Naive thymus-derived CD4-positive, alpha-beta T cell (primary cell): ENCODE measurements at regions not wholly inside any gene's neighbourhood (a gene's known extent, or its start where the extent isn't known, plus 50 kb on each side); places are given as distances from the start of the nearest gene placed in this dataset.

Experiments used
- ATAC-seq: fragments of 150-1000 bp; cut with Tn5 transposase; 2 replicates; pipeline ENCODE4 v1.10.0; 2021; ENCODE audit warnings: mild to moderate bottlenecking, moderate library complexity
- CTCF ChIA-PET: fragments of 350-600 bp; sonication (Branson Sonifier 250); formaldehyde crosslinking; loops from one replicate; lab custom pipeline; 2021; ENCODE audit warnings: antibody characterized with exemption; lab: Charles Lee
- POLR2A ChIA-PET: fragments of 350-600 bp; sonication (Branson Sonifier 250); formaldehyde crosslinking; loops from one replicate; lab custom pipeline; 2021; ENCODE audit warnings: antibody characterized with exemption, inconsistent platforms; lab: Charles Lee
- DNase-seq, 9 donors: peaks; one replicate each; pipeline versions ENCODE4 v3.0.0 to v3.0.0-alpha.2; 2020 to 2022; ENCODE audit warnings: mixed read lengths in 1 of 9
- H3K27ac ChIP-seq: one replicate; pipeline ENCODE4 v1.7.0; 2013; ENCODE audit warnings: mild to moderate bottlenecking, low read depth, low read length, moderate library complexity
- H3K27me3 ChIP-seq, 2 donors: one replicate each; pipeline ENCODE4 v1.7.0; 2013; ENCODE audit warnings: low read length in 2 of 2, mild to moderate bottlenecking in 2 of 2, moderate library complexity in 2 of 2; ENCODE audit not compliant: control insufficient read depth in 2 of 2, insufficient read depth in 2 of 2
- H3K36me3 ChIP-seq, 3 experiments: 1 replicate in 2 of 3; 2 replicates in 1 of 3; pipeline ENCODE4 v1.7.0; 2013; ENCODE audit warnings: low read length in 3 of 3, mild to moderate bottlenecking in 3 of 3, moderate library complexity in 1 of 3; ENCODE audit not compliant: insufficient read depth in 3 of 3, control insufficient read depth in 2 of 3
- H3K4me1 ChIP-seq, 2 donors: one replicate each; pipeline ENCODE4 v1.7.0; 2013; ENCODE audit warnings: low read length in 2 of 2, mild to moderate bottlenecking in 2 of 2, moderate library complexity in 1 of 2; ENCODE audit not compliant: control insufficient read depth in 2 of 2, insufficient read depth in 2 of 2
- H3K4me3 ChIP-seq: 2 replicates; pipeline ENCODE4 v1.7.0; 2013; ENCODE audit warnings: mild to moderate bottlenecking, low read length
- H3K9me3 ChIP-seq, 3 experiments: 1 replicate in 2 of 3; 2 replicates in 1 of 3; pipeline ENCODE4 v1.7.0; 2013; ENCODE audit warnings: low read length in 3 of 3; ENCODE audit not compliant: control insufficient read depth in 2 of 3
- H3K27ac Mint-ChIP-seq, 9 donors: one replicate each; pipeline ENCODE4 v1.8.0; 2020 to 2022; ENCODE audit warnings: mixed read lengths in 9 of 9, mild to moderate bottlenecking in 8 of 9, moderate library complexity in 5 of 9, inconsistent platforms in 2 of 9
- H3K27me3 Mint-ChIP-seq, 5 donors: one replicate each; pipeline ENCODE4 v1.8.0; 2021 to 2022; ENCODE audit warnings: mixed read lengths in 5 of 5, mild to moderate bottlenecking in 1 of 5
- H3K36me3 Mint-ChIP-seq, 5 donors: one replicate each; pipeline ENCODE4 v1.8.0; 2020 to 2022; ENCODE audit warnings: mixed read lengths in 5 of 5, mild to moderate bottlenecking in 3 of 5, inconsistent platforms in 1 of 5
- H3K4me1 Mint-ChIP-seq, 7 donors: one replicate each; pipeline ENCODE4 v1.8.0; 2020 to 2022; ENCODE audit warnings: mixed read lengths in 7 of 7, mild to moderate bottlenecking in 3 of 7, inconsistent platforms in 1 of 7
- H3K4me3 Mint-ChIP-seq, 10 donors: one replicate each; pipeline ENCODE4 v1.8.0; 2020 to 2022; ENCODE audit warnings: mild to moderate bottlenecking in 10 of 10, mixed read lengths in 10 of 10, moderate library complexity in 6 of 10, inconsistent platforms in 2 of 10
- H3K9me3 Mint-ChIP-seq, 11 donors: one replicate each; pipeline ENCODE4 v1.8.0; 2020 to 2022; ENCODE audit warnings: mixed read lengths in 11 of 11, mild to moderate bottlenecking in 4 of 11, inconsistent platforms in 1 of 11, moderate library complexity in 1 of 11
- intact Hi-C, 2 donors: fragments of 100-400 bp; cut with micrococcal nuclease; formaldehyde crosslinking; loops; one replicate each; pipeline ENCODE4 v1.15.1; 2023

DNA sequence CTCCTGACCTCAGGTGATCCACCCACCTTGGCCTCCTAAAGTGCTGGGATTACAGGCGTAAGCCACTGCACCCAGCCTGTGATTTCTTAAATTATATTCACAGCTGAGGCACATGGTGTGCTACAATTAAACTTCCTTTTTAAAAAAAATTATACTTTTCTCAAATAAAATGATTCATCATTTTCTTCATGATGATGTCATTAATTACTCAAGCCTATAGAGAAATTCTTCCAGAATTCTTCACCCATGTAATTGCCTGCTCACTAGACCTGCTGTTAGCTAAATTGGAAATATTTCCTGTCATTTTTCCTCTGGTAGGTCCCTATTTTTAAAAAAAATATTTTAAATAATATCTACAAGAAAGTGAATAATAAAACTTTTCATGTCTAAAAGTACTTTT, 440.0 kb upstream of the ANO3 start:
- no peak overlapping the region for H3K4me3 ChIP-seq
- no peaks in the 10 kb centered on the region for H3K36me3 Mint-ChIP-seq
- H3K27me3 ChIP-seq: no peaks in the 10 kb centered on the region
- ChIA-PET CTCF (no interaction called here), POLR2A (no interaction called here)
- H3K9me3 Mint-ChIP-seq: peaks cover 0 to 14% (median 0%) of the 10 kb centered on the region in 11 donors
- intact Hi-C loops: no loop called here
- no peaks in the 10 kb centered on the region for H3K4me1 Mint-ChIP-seq
- H3K9me3 ChIP-seq: no peaks in the 10 kb centered on the region
- no peak overlapping the region for H3K27ac Mint-ChIP-seq
- no peak overlapping the region for H3K4me3 Mint-ChIP-seq
- H3K4me1 ChIP-seq: no peaks in the 10 kb centered on the region
- ATAC-seq: no peak
- H3K27me3 Mint-ChIP-seq: no peaks in the 10 kb centered on the region
- H3K27ac ChIP-seq: no peak overlapping the region
- no peaks in the 10 kb centered on the region for H3K36me3 ChIP-seq
- DNase-seq: no peak

DNA sequence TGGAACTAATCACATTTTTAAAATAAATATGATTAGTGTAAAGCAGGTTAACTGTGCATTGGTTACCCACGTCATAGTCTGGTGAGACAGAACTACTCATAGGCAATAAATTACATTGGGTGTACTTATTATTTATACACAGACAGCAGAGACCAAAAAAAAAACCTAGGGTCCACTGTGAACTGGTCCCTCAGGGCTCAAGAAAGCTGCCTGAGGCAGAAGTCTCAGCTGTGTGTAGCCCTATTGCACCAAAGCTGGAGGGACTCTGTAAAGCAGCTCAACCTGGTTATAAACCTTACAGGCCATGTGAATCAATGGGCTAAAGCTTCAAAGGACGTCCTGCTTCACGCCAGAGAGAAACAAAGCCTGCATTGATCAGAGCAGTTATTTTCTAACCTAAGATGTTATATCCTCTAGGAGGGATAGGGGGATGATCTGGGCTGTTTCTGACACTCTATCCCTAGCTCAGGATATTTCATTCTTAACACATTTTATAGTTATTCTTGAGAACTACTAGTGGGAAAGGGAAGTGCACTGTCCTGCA, 432.2 kb upstream of the ANO3 start:
- Mint-ChIP-seq H3K9me3 (peaks cover 0 to 5% (median 2%) of the 10 kb centered on the region in 11 donors), H3K4me3 (no peak overlapping the region), H3K27ac (no peak overlapping the region), H3K4me1 (no peaks in the 10 kb centered on the region), H3K27me3 (no peaks in the 10 kb centered on the region), H3K36me3 (no peaks in the 10 kb centered on the region)
- no peak for DNase-seq
- Histone ChIP-seq H3K4me1 (no peaks in the 10 kb centered on the region), H3K4me3 (no peak overlapping the region), H3K27ac (no peak overlapping the region), H3K9me3 (no peaks in the 10 kb centered on the region), H3K36me3 (no peaks in the 10 kb centered on the region), H3K27me3 (no peaks in the 10 kb centered on the region)
- CTCF ChIA-PET: no interaction called here
- no peak for ATAC-seq
- intact Hi-C loops: no loop called here
- POLR2A ChIA-PET: no interaction called here

DNA sequence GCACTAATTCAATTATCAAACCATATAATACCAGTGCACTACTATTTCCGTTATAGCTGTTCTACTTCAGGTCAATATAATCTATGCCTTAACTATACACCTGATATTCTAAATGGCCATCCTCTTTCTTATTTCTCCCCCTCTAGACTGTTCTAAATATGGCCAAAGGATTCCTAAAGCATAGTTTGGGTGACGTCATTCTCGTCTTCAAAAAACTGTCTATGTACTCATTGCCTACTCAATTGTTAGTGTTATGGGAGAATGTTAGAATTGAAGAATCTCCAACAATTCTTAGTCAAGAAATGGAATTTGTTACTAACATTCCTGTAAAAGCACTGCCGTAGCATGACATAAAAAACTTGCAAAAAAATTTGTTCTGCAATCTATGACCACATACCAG, 431.1 kb upstream of the ANO3 start:
- Histone ChIP-seq H3K4me3 (no peak overlapping the region), H3K27me3 (no peaks in the 10 kb centered on the region), H3K9me3 (no peaks in the 10 kb centered on the region), H3K27ac (no peak overlapping the region), H3K4me1 (no peaks in the 10 kb centered on the region), H3K36me3 (no peaks in the 10 kb centered on the region)
- Mint-ChIP-seq H3K36me3 (no peaks in the 10 kb centered on the region), H3K4me1 (no peaks in the 10 kb centered on the region), H3K27me3 (no peaks in the 10 kb centered on the region), H3K9me3 (peaks cover 0 to 10% (median 4%) of the 10 kb centered on the region in 11 donors), H3K27ac (no peak overlapping the region), H3K4me3 (no peak overlapping the region)
- no peak for ATAC-seq
- intact Hi-C loops: no loop called here
- POLR2A ChIA-PET: no interaction called here
- DNase-seq: no peak
- CTCF ChIA-PET: no interaction called here

DNA sequence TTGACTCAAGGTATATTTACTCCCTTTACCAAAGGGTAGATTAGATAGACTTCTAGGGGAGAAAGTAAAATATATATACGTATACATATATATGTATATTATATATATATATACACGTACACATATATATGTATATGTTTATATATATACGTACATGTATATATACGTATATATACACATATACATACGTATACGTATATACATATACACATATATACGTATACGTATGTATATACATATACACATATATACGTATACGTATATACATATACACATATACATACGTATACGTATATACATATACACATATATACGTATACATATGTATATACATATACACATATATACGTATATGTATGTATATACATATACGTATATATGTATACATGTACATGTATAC, 430.5 kb upstream of the ANO3 start:
- no peak for ATAC-seq

DNA sequence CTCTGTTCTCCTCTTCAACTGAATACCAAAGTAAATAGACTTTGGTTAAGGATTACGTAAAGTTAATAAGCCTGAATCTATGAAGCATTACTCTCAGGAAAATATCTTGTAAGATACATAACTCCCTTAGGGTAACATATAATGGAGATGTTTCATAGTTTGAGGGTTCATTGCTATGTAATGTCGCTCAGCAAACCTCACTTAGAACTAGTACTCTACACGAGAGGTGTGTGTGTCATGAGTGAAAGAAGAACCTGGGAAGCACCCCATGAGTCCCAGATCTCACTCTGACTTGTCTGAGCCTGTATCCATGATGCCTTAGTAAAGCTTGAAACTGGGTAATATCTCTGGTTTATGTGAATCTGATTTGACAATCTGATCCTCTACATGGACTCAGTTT, 429.5 kb upstream of the ANO3 start:
- Histone ChIP-seq H3K4me3 (no peak overlapping the region), H3K9me3 (no peaks in the 10 kb centered on the region), H3K27ac (no peak overlapping the region), H3K27me3 (no peaks in the 10 kb centered on the region), H3K36me3 (no peaks in the 10 kb centered on the region), H3K4me1 (no peaks in the 10 kb centered on the region)
- no peaks in the 10 kb centered on the region for H3K27me3 Mint-ChIP-seq
- intact Hi-C loops: no loop called here
- H3K9me3 Mint-ChIP-seq: peaks cover 0 to 10% (median 4%) of the 10 kb centered on the region in 11 donors
- no peak overlapping the region for H3K27ac Mint-ChIP-seq
- no peaks in the 10 kb centered on the region for H3K4me1 Mint-ChIP-seq
- H3K36me3 Mint-ChIP-seq: no peaks in the 10 kb centered on the region
- DNase-seq: no peak
- H3K4me3 Mint-ChIP-seq: no peak overlapping the region
- POLR2A ChIA-PET: no interaction called here
- no peak for ATAC-seq
- CTCF ChIA-PET: no interaction called here

More for the DNA sequence above, 430.5 kb upstream of the ANO3 start:
- no peaks in the 10 kb centered on the region for H3K36me3 ChIP-seq
- H3K36me3 Mint-ChIP-seq: no peaks in the 10 kb centered on the region
- H3K4me1 Mint-ChIP-seq: no peaks in the 10 kb centered on the region
- no peak for DNase-seq
- H3K27ac Mint-ChIP-seq: no peak overlapping the region
- H3K9me3 Mint-ChIP-seq: peaks cover 0 to 10% (median 4%) of the 10 kb centered on the region in 11 donors
- intact Hi-C loops: no loop called here
- no peak overlapping the region for H3K4me3 Mint-ChIP-seq
- H3K27ac ChIP-seq: no peak overlapping the region
- no peaks in the 10 kb centered on the region for H3K9me3 ChIP-seq
- POLR2A ChIA-PET: no interaction called here
- no peaks in the 10 kb centered on the region for H3K27me3 ChIP-seq
- CTCF ChIA-PET: no interaction called here
- no peaks in the 10 kb centered on the region for H3K4me1 ChIP-seq
- H3K4me3 ChIP-seq: no peak overlapping the region
- no peaks in the 10 kb centered on the region for H3K27me3 Mint-ChIP-seq

DNA sequence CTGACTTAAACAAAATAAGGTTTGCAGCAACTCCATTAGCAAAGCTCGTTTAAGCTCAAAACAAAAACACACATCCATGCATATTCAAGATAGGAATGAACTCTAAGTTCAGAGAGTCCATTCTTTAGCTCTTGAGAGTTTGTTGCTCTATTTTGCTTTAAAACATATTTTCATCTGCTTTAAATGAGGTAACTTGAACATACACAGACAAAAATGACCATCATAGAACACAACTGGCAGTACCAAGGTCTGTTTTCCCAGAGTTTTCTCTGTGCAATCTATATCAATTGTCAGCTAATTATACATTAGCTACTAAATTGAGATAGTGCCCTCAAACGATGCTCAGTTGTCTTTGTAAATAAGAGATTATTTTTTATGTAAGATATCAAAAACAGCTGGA, 423.2 kb upstream of the ANO3 start:
- Mint-ChIP-seq H3K27me3 (no peaks in the 10 kb centered on the region), H3K9me3 (peaks cover 0 to 15% (median 4%) of the 10 kb centered on the region in 11 donors), H3K27ac (no peak overlapping the region), H3K4me1 (no peaks in the 10 kb centered on the region), H3K36me3 (no peaks in the 10 kb centered on the region), H3K4me3 (no peak overlapping the region)
- ATAC-seq: no peak
- no peak overlapping the region for H3K4me3 ChIP-seq
- no peaks in the 10 kb centered on the region for H3K4me1 ChIP-seq
- no peak for DNase-seq
- H3K9me3 ChIP-seq: no peaks in the 10 kb centered on the region
- H3K27me3 ChIP-seq: no peaks in the 10 kb centered on the region
- no peaks in the 10 kb centered on the region for H3K36me3 ChIP-seq
- ChIA-PET CTCF (no interaction called here), POLR2A (no interaction called here)
- intact Hi-C loops: no loop called here
- H3K27ac ChIP-seq: no peak overlapping the region

- ATAC-seq (no peak), DNase-seq (no peak)
- no peak overlapping the region for H3K4me3 ChIP-seq
- H3K36me3 Mint-ChIP-seq: no peaks in the 10 kb centered on the region
- H3K27me3 ChIP-seq: no peaks in the 10 kb centered on the region
- no peaks in the 10 kb centered on the region for H3K36me3 ChIP-seq
- no peak overlapping the region for H3K4me3 Mint-ChIP-seq
- H3K27me3 Mint-ChIP-seq: no peaks in the 10 kb centered on the region
- H3K27ac Mint-ChIP-seq: no peak overlapping the region
- no peaks in the 10 kb centered on the region for H3K4me1 Mint-ChIP-seq
- H3K27ac ChIP-seq: no peak overlapping the region
- CTCF ChIA-PET: no interaction called here
- intact Hi-C loops: no loop called here
- H3K9me3 Mint-ChIP-seq: peaks cover 0 to 13% (median 4%) of the 10 kb centered on the region in 11 donors
- H3K4me1 ChIP-seq: no peaks in the 10 kb centered on the region
- POLR2A ChIA-PET: no interaction called here
- H3K9me3 ChIP-seq: no peaks in the 10 kb centered on the region
These were observed 421.8 kb upstream of the ANO3 start for GRCh38 chr11:25910086-25910485.
